Dedifferentiated amniotic fluid mesenchymal stem cell (primary cell): ENCODE measurements at regions not wholly inside any gene's neighbourhood (a gene's known extent, or its start where the extent isn't known, plus 50 kb on each side); places are given as distances from the start of the nearest gene placed in this dataset.

Experiments
- DNase-seq: peaks from one replicate; pipeline ENCODE4 v3.0.0-alpha.2; 2016; ENCODE audit errors: extremely low spot score

DNA sequence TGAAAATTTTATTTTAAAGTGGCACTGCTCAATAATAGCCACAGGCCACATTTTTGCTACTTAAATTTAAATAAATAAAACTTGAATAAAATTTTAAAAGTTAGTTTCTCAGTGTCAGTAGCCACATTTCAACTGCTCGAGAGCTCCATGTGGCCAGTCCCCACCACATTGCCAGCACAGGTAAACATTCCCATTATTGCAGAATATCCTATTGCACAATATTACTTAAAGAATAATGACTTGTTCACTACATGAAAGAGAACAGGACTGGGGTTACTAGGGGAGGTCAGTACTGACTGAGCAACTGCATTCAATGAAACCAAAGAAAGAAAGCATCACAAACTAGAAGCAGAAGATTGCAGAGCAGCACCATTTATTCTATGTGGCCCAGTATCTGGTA is 2201.6 kb upstream of the TENM3 start:
- DNase-seq = no peak

DNA sequence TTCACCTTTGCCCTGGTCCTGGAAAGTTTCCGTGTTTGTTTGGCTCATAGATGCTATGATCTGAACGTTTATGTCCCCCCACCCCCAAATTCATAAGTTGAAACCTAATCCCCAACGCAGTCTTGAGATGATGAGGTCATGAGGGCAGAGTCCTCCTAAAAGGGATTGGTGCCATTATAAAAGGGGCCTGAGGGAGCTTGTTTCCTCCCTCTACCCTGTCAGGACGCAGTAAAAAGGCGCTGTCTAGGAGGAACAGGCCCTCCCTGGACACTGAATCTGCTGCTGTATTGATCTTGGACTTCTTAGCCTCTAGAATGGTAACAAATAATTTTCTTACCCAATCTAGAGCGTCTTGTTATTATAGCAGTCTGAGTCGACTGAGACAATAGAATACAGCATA is 2190.6 kb upstream of the TENM3 start:
- DNase-seq = no peak

DNA sequence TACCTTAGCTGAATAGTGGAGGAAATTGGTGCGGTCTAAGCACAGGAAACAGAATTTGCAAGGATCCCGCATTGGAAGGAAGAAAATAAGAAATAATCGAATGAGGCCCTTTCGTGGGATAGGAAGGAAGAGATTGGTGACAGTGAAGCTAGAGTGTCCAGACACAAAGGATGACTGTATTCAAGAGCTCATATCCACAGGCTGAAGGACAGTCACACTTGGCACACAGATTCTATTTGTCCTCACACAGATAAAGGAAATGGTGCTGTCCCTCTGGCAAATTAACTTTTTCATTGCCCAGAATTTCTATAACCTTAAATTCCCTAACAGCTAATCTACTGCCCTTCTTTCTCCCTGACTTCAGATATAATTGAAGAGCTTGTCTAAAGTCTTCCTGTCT is 2188.9 kb upstream of the TENM3 start:
- no peak for DNase-seq

DNA sequence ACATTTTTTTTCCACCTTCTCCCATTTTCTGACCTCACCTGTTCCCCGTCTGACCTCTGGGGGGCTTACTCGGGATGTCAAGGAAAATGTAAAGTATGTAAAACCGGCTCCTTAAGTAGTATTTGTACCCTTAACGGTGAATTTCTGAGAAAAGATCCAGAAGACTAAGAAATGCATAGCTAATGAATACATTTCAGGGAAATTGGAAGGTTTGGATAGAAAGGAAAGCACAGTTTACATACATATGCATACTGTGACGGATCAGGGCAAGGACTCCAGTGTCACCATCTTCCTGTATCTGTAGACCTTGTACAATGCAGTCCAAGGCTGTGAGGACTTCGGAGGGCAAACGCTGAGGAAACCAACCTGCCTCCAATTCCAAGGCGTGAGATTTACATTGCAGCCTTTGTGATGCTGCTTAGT is 2185.9 kb upstream of the TENM3 start:
- DNase-seq = no peak

DNA sequence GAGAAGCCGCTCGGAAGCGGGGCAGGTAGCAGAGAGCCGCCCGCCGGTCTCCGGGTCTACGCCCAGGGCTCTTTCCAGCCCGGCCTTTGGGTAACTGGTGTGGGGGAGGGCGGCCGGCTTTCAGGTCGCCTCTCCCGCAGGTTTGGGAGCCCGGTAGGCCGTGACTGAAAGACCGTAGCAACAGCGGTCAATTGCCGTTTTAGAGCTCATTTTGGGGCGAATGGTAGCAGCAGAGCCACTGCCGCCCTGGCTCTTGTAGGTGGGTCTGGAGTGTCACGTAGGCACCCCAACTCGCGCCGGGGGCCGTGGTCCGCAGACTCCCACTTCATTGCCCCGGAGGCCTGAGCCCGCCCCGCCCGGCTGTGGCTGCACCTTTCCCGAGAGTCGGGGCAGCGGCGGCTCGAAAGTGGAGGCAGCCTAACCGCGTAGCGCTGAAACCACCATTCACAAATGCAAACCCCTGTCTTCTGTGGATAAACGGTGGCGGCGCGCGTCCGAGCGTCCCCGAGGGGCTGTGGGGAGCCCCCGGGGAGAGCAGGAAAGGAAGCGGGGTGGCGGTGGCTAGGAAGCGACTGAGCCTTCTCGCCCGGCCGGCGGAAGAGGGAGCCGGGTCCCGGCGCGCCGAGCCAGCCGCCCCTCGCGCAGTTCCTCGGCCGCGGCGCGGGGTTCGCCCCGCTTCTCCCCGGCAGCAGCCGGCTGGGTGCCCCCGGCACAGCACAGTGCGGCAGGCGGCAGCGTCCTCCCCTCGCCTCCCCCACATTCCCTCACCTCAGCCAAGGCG is 2185.1 kb upstream of the TENM3 start:
- no peak for DNase-seq

DNA sequence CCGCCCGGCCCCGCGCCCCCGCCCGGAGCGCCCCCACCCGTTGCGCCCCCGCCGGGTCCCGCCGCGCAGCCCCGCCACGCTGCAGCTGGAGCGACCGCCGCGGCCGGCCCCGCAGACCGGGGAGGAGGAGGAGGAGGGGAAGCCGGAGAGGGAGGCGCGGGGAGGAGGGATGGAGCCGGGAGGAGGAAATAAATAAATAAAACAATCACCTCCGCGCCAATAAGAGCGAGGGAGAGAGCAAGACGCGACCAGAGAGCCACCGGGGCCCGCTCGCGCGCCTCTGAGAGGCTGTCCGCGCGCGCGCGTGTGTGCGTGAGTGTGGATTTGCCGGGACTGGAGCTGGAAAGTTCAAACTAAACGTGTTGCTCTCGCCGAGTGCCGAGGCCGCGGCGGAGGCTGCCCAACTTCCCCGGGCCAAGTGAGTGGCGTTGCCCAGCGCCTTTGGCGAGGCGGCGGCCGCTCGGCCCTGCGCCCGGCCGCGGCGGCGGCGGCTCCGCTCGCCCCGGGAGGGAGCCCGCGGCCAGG is 2184.4 kb upstream of the TENM3 start:
- DNase-seq = peak; percentile 67

DNA sequence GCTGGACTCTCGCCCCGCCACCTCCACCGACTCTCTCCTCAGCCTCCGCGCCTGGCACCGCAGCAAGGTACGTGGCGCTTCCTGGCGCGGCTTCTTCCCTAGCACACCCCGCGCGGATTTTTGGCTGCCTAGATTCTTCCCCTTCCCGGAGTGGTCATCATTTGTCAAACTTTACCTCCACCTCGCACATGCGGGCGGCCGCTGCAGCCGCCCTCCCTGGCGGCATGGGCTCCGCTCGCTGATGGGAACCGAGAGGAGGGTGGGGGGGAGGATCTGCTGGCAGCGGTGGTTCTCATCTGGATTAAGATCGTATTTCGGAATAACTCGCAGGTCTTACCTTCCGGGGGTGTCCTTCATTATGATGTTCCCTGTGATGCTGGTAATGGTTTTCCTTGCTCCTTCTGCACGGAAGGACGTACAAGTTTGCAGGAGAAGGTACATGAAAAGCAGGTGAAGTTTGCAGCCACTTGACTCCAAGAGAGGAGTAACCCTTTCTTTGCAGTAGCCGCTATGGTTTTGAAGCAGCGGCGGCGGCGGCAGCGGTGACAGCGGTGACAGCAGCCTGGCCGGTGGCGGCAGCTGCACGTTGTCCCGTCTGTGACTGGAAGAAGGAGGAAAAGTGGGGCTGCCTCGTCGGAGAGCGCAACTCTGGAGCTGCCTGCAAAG is 2183.9 kb upstream of the TENM3 start:
- peak; percentile 18 for DNase-seq

DNA sequence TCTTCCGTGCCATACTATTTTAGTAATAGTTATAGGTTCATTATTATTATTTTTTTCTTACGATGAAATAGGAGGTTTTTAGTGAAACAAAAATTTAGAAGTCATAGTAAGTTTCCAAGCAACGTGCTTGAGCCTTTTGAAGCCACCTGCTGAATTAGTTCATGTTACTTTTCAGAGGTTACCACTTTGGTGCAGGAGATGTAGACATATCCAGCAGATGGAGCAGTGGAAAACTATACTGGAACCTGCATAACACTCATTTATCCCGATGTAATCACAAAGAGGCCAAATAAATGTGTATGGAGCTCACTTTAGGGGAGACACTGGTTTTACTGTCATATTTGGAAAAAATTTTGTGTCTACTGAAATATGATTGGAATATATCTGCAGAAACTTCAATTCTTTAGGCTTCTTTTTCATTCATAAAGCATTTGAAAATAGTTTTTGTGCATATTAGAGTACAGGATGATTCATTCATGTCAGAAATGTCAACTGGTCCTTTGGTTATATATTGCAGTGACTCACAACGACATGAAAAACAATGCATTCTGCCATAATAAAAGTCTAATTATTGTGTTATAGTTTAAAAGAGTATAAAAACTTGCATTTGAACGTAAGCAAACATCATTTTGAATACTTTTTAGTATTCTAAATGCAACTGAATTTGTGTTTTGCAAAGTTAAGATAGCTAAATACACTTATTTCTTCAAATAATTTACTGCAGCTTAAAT is 2182.9 kb upstream of the TENM3 start:
- DNase-seq = peak; percentile 22

DNA sequence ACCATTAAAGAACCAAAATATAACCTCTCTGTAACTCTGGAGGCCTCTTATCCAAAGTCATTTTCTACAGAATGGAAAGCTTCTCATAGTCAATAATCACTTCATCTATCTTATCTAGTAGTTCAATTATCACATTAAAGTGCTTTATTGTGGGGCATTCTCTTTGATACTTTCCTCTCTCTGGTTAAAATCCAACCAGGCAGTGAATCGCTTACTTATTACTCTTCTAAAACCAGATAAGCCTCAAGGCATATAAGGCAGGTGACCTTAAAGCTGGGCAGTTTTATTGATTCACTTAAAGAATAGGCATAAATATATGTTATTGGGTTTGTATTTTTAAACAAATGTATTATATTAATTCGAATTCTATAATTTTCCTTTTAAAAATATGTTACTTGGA is 2162.1 kb upstream of the TENM3 start:
- no peak for DNase-seq

DNA sequence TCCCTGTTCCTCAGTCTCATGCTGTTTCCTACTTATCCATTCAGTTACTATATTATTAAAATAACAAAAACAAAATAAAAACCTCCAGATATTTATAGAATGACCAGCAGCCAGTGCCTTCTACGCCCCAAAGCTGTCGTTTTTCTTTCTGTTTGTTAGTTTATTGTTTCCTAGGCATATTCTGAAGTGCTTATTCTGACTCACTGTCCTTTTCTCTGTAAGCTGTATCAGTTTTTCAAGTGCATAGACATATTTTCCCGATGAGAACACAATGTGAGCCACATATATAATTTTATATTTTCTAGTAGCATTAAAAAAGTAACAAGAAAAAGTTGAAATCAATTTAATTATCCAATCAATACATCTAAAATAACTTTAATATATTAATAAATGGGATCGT is 2158.6 kb upstream of the TENM3 start:
- no peak for DNase-seq

DNA sequence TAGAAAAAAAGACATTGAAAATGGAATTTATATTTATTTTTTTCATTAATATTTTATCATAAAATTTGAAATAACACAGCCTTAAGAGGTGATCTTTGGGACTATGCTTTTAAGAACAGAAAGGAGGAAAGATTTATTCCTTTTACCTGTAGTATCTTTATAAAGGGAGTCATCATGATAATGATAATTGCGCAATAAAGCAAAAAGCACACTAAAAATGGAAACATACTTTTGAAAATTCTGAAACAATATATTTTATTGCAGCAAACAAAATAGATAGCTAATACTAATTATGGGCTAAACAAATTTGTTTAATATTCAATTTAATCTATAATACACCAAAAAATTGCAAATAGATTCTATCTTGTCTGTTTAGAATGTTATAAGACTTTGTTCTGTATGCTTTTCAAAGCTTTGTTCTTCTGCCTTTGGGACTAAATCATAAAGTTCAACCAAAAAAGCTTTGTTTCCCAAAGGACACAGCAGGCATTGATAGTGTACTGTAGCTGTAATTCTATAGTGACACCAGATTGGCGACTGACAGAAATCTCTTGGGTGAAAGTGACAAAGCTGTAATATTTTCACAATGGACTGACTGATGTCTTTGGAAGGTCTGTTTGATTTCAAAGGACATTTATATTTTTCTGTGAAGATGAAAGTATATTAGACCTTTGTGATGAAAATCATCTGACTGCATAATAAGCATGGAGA is 2156.6 kb upstream of the TENM3 start:
- no peak for DNase-seq

DNA sequence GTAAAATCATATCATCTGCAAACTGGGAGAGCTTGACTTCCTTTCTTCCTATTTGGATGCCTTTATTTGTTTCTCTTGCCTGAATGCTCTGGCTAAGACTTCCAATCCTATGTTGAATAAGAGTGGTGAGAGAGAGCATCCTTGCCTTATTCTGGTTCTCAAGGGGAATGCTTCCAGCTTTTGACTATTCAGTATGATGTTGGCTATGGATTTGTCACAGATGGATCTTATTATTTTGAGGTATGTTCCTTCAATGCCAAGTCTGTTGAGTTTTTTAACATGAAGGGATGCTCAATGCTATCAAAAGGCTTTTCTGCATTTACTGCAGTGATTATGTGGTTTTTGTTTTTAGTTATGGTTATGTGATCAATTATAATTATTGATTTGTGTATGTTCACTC is 2144.6 kb upstream of the TENM3 start:
- DNase-seq = no peak

DNA sequence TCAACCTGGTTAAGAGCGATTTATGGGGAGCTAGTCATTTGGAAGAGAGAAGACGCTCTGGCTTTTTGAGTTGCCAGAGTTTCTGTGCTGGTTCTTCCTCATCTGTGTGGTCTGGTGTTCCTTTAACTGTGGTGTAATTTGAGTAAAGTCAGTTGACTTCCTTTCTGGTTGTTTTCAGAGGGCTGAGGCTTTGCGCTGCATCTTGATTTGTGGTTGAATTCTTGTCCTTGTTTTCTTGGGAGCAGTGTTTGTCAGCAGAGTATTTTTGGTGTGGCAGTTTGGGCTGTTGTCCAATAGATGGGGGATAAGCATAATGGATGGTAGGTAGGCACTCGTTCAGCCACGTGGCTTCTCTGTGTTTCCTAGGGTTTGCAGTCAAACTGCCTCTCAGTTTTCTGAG is 2143.2 kb upstream of the TENM3 start:
- DNase-seq = no peak

DNA sequence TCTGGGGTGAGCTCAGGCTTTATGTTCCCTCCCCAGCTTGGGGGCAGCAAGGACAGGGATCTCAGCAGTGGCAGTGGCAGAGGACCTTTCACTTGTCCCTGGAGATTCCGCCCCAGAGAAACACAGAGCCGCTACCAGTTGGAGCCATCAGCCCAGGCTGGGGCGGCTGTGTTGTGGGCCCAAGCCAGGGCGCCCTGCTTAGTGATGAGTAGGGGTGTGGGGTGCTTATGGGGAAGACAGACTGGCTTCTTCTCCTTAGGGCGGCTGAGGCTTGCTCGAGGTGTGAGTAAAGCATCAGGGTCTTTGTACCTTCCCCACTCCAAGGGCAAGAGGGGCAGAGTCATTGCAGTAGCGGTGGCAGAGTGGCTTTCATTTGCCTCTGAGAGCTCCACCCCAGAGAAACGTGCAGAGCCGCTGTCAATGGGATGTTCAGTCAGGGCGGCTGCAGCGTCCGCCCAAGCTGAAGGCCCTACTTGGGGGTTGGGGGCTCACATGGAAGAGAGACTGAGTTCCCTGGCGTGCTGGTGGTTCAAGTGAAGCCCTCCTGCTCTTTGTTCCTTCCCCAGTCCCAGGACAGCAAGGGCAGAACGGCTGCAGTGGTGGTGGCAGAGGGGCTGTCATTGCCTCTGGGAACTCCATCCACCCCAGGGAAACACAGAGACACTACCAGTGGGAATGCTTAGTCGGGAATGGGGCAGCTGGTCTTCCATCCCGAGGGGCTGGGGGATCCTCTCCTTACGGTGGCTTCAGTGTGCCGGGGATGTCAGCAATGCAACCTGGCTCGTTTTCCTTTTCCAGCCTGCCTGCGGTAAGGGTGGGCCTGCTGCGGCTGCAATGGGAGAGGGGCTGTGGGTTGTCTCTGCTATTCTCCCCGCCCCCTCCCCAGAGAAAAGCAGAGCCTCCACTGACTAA is 2142.5 kb upstream of the TENM3 start:
- DNase-seq = no peak

DNA sequence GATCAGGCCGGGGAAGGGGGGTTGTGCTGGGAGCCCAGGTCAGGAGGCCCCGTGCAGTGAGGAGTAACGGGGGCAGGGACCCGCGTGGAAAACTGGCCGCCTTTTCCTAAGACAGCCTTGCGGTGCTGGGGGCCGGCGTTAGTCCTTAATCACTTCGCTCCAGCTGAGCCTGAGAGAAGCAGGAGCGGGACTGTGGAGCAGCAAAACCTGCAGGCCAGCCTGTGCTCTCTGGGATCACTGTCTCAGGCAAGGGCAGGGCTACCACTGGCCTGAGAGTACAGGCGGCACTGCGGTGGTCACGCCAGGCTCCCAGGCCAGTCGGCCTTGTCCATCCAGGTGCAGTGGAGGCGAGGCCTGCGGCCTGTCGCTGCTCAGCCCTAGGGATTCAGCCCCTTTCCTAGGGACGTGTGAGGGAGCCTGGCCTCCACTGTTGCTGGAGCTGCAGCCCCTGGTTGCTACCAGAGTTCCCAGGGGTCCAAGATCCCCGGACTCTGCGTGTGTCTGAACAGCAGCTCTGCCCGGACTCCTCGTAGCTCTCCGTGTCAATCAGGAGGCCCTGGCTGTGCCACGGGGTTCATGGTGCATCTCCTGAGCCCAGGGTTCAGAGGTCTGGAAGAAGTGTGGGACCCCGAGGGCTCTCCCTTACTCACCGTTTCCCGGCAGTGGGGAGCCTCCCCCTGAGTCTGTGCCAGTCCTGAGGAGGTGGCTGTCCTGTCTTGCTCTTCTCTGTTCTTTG is 2141.7 kb upstream of the TENM3 start:
- no peak for DNase-seq

DNA sequence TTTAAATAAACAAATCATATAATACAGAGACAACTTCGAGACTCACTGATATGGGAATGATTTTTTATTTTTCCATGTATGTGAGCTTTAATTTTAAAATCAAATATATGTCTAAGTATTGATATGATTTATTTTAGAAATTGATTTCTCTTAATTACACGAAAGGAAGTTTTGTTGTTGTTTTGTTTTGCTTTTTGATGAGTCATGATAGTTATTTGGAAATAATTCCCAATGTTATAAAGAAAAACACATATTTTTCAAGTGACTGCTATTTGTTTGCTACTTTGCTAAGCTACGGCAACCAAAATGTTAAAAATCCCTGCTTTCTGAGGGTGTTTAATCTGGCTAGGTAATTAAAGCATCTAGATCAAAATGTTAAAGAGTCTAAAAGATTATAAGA is 2139.4 kb upstream of the TENM3 start:
- no peak for DNase-seq

DNA sequence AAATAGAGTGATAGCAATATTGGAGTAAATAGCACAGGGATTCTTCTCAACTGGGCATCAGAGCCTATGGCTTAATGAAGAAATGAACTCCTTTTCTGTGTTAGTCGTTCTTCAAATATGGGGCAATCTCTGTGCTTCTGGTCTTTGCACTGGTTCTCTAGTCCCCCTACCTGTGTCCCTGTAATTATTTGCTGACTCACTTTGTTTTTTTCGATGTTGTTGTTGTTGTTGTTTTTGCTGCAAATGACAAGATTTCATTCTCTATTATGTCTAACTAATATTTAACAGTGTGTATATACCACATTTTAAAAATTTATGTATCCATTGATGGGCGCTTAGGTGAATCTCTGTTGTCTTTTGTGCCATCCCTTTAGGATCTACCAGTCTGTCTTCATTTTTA is 2137.8 kb upstream of the TENM3 start:
- no peak for DNase-seq

DNA sequence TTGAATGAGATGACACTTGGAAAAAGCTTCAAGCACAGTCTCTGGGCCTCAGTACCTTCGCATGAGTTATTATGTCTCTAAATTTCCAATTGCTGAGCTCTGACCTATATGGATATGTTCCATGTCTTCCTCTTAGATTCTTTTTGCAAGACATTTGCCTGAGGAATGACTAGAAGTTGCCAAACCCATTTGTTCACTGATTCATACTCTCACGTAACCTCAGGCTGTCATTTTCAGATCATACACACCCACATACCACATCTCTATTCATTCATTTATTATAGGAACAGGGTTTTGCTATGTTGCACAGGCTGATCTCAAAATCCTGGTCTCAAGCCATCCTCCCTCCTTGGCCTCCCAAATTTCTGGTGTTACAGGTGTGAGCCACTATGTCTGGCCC is 2137.1 kb upstream of the TENM3 start:
- peak; percentile 19 for DNase-seq

DNA sequence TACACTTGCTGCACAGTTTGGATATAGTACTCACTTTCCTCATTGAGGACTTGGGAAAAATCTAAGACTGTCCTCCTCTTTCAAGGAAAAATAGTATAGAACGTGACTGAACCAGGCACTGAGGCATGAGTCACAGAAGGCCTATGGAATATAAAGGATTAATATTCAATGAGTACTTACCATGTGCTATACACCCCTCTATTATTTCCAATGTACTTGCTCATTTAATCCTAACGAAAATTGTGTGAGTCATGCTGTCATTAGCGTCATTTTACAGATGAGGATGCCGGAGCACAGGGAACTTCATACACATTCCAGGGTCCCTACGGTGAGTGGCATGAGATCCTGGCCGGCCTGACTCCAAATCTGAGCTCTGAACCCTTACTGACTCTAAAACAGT is 2136.2 kb upstream of the TENM3 start:
- no peak for DNase-seq

DNA sequence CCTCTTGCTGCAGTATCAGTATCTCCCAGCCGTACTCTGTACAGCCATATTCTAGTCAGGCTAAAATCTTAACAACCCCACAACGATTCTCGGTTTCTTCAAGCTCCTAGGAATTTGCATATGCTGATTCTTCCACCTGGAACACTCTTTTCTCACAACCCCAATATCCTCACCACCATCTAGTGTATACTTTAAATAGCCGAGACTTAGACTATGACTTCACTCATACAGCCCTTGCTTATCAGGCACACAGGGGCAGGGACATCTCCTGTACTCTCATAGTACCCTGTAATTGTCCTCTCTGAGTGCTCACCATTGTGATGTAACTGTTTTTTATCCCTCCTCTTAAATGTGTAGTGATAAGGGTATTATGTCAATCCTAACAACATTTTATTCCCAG is 2126.4 kb upstream of the TENM3 start:
- no peak for DNase-seq
